HPDE6-E6E7 (cell line): ENCODE measurements at regions not wholly inside any gene's neighbourhood (a gene's known extent, or its start where the extent isn't known, plus 50 kb on each side); places are given as distances from the start of the nearest gene placed in this dataset.
A peak's percentile ranks its signal among the peaks of the same experiment; 100 is the strongest.
"Not testable (repeated sequence)": the region's sequence is repeated elsewhere in the genome, so short reads cannot be mapped to it uniquely, and the experiment has no call there.

Experiments
- DNase-seq: peaks from one replicate; pipeline ENCODE4 v3.0.0; 2011; ENCODE audit warnings: missing footprints; ENCODE audit errors: extremely low spot score

- DNase-seq: no peak
These were observed 714.4 kb upstream of the CDH6 start for GRCh38 chr5:30479104-30479503.

GRCh38 chr5:30475429-30475828 is 718.1 kb upstream of the CDH6 start:
- no peak for DNase-seq

- DNase-seq: no peak
These were observed 723.8 kb upstream of the CDH6 start for GRCh38 chr5:30469691-30470090.

- DNase-seq: no peak
These were observed 734.8 kb upstream of the CDH6 start for GRCh38 chr5:30458681-30459080.

GRCh38 chr5:30455484-30455883 is 738.0 kb upstream of the CDH6 start:
- not testable (repeated sequence) for DNase-seq

GRCh38 chr5:30453168-30453567 is 740.3 kb upstream of the CDH6 start:
- no peak for DNase-seq

- DNase-seq: no peak
These were observed 743.3 kb upstream of the CDH6 start for GRCh38 chr5:30450153-30450552.

- DNase-seq: no peak
These were observed 746.1 kb upstream of the CDH6 start for GRCh38 chr5:30447431-30447830.

- DNase-seq: no peak
These were observed 747.0 kb upstream of the CDH6 start for GRCh38 chr5:30446456-30446855.

- DNase-seq: no peak
These were observed 754.7 kb upstream of the CDH6 start for GRCh38 chr5:30438785-30439184.

GRCh38 chr5:30436691-30437090 is 756.8 kb upstream of the CDH6 start:
- DNase-seq: no peak

- DNase-seq: not testable (repeated sequence)
These were observed 764.5 kb upstream of the CDH6 start for GRCh38 chr5:30428866-30429407.

- no peak for DNase-seq
These were observed 779.4 kb upstream of the CDH6 start for GRCh38 chr5:30414078-30414477.

GRCh38 chr5:30413540-30413939 is 779.9 kb upstream of the CDH6 start:
- DNase-seq: no peak

GRCh38 chr5:30405821-30406220 is 787.7 kb upstream of the CDH6 start:
- DNase-seq: no peak

- DNase-seq: no peak
These were observed 791.9 kb upstream of the CDH6 start for GRCh38 chr5:30401479-30402058.

GRCh38 chr5:30398423-30398822 is 795.1 kb upstream of the CDH6 start:
- DNase-seq: no peak

- DNase-seq: no peak
These were observed 800.6 kb upstream of the CDH6 start for GRCh38 chr5:30392897-30393296.

- DNase-seq: peak; percentile 3
These were observed 803.4 kb upstream of the CDH6 start for GRCh38 chr5:30390095-30390494.

- no peak for DNase-seq
These were observed 805.4 kb upstream of the CDH6 start for GRCh38 chr5:30387974-30388632.

GRCh38 chr5:30385754-30386153 is 807.7 kb upstream of the CDH6 start:
- no peak for DNase-seq

- no peak for DNase-seq
These were observed 809.3 kb upstream of the CDH6 start for GRCh38 chr5:30384171-30384570.

- DNase-seq: no peak
These were observed 813.3 kb upstream of the CDH6 start for GRCh38 chr5:30380228-30380627.

GRCh38 chr5:30376848-30377247 is 816.6 kb upstream of the CDH6 start:
- DNase-seq: no peak
